Left ventricle myocardium inferior (tissue), 1 donor: ENCODE measurements at regions not wholly inside any gene's neighbourhood (a gene's known extent, or its start where the extent isn't known, plus 50 kb on each side); places are given as distances from the start of the nearest gene placed in this dataset.

Source experiments
- DNase-seq: peaks from one replicate; pipeline ENCODE4 v3.0.0-alpha.2; 2020
- H3K27ac ChIP-seq: fragments of 200-600 bp; replicated peaks from 2 replicates; pipeline ENCODE4 v1.8.0; 2021
- H3K27me3 ChIP-seq: fragments of 200-600 bp; 2 replicates; pipeline ENCODE4 v1.8.0; 2021; ENCODE audit warnings: low read depth
- H3K36me3 ChIP-seq: fragments of 200-600 bp; 2 replicates; pipeline ENCODE4 v1.8.0; 2021
- H3K4me1 ChIP-seq: fragments of 200-600 bp; 2 replicates; pipeline ENCODE4 v1.8.0; 2021
- H3K4me3 ChIP-seq: fragments of 200-600 bp; 2 replicates; pipeline ENCODE4 v1.8.0; 2021; ENCODE audit warnings: mild to moderate bottlenecking, moderate library complexity
- H3K9me3 ChIP-seq: fragments of 200-600 bp; replicated peaks from 2 replicates; pipeline ENCODE4 v1.8.0; 2021
- CTCF ChIP-seq: fragments of 200-600 bp; IDR thresholded peaks from 2 replicates; pipeline ENCODE4 v1.8.0; 2021; ENCODE audit warnings: antibody characterized with exemption, mild to moderate bottlenecking, borderline replicate concordance
- intact Hi-C: fragments of 100-400 bp; cut with micrococcal nuclease; formaldehyde crosslinking; loops from one replicate; pipeline ENCODE4 v1.11.0; 2022
- donor health status: DM: no; HTN: yes; CAD: no; lungs with severe emphysema.

GRCh38 chr7:136652635-136653370 is 215.6 kb upstream of the CHRM2 start:
- no peak for TF ChIP-seq CTCF
- Histone ChIP-seq H3K27me3 (no peaks in the 10 kb centered on the region), H3K4me3 (no peak overlapping the region), H3K27ac (no peak overlapping the region), H3K36me3 (no peaks in the 10 kb centered on the region), H3K9me3 (no peaks in the 10 kb centered on the region), H3K4me1 (no peaks in the 10 kb centered on the region)
- no peak for DNase-seq
- intact Hi-C loops, result no loop called here

DNA sequence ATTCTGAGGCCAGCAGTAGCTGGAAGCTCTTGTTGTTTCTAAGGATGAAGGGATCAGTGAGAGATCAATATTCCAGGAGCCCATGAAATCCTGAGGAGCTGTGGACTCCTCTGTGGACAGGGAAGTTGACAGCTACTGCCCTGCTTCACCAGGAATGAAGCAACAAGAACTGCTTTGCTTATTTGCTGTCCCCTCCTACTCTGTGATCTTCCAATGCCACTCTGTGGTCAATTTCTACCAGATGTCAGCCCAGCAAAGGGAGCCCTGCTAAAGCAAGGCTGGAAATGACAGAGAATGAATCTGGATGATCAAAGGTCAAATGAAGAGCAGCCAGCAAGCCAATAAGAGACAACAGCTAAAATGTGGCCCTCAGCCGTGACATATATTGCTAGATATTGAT is 227.5 kb upstream of the CHRM2 start:
- no peak for DNase-seq
- H3K27me3 ChIP-seq, result no peaks in the 10 kb centered on the region
- no peak overlapping the region for H3K4me3 ChIP-seq
- no peak overlapping the region for H3K27ac ChIP-seq
- no peak for TF ChIP-seq CTCF
- no peaks in the 10 kb centered on the region for H3K9me3 ChIP-seq
- no peaks in the 10 kb centered on the region for H3K4me1 ChIP-seq
- no peaks in the 10 kb centered on the region for H3K36me3 ChIP-seq
- intact Hi-C loops, result no loop called here

DNA sequence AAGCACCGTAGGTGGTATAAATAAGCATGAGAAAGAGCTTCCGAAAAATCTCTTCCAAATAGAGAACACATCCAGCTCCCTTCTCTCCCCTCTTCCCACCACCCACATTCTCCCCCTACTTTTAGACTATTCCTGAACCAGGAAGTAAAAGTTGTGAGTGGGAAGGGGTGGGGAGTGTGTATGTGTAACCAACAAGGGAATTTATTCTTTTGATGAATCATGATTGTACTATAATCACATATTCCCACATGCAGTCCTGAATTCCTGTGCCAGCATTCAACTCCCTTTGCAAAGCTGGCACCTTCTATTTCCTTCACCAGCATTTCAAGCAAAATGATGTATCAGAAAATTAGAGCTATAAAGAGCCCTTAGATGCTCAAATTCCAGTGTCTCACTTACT is 230.6 kb upstream of the CHRM2 start:
- Histone ChIP-seq H3K36me3 (no peaks in the 10 kb centered on the region), H3K4me1 (no peaks in the 10 kb centered on the region), H3K27ac (no peak overlapping the region), H3K9me3 (no peaks in the 10 kb centered on the region), H3K27me3 (no peaks in the 10 kb centered on the region), H3K4me3 (no peak overlapping the region)
- TF ChIP-seq CTCF, result no peak
- intact Hi-C loops, result no loop called here
- DNase-seq, result no peak

GRCh38 chr7:136635751-136636150 is 232.7 kb upstream of the CHRM2 start:
- Histone ChIP-seq H3K9me3 (no peaks in the 10 kb centered on the region), H3K4me3 (no peak overlapping the region), H3K4me1 (no peaks in the 10 kb centered on the region), H3K36me3 (no peaks in the 10 kb centered on the region), H3K27me3 (no peaks in the 10 kb centered on the region), H3K27ac (no peak overlapping the region)
- no peak for TF ChIP-seq CTCF
- DNase-seq, result no peak
- intact Hi-C loops, result no loop called here

GRCh38 chr7:136618818-136619217 is 249.6 kb upstream of the CHRM2 start:
- Histone ChIP-seq H3K4me3 (no peak overlapping the region), H3K27ac (no peak overlapping the region), H3K36me3 (no peaks in the 10 kb centered on the region), H3K27me3 (no peaks in the 10 kb centered on the region), H3K4me1 (no peaks in the 10 kb centered on the region), H3K9me3 (no peaks in the 10 kb centered on the region)
- no peak for DNase-seq
- no peak for TF ChIP-seq CTCF
- intact Hi-C loops, result no loop called here
